Prostate gland (tissue), 2 donors: ENCODE measurements at regions not wholly inside any gene's neighbourhood (a gene's known extent, or its start where the extent isn't known, plus 50 kb on each side); places are given as distances from the start of the nearest gene placed in this dataset.

Source experiments
- POLR2AphosphoS5 ChIP-seq: sonication (generic); formaldehyde crosslinking; IDR thresholded peaks from one replicate; pipeline ENCODE4 v1.6.1; 2017; ENCODE audit warnings: antibody characterized with exemption
- TF ChIP-seq, protein P1 (sequence below), 4 experiments: fragments of 200-600 bp in 2 of 4; fragments of 450-650 bp in 2 of 4; sonication (generic) in 2 of 4; IDR thresholded peaks; 1 replicate in 3 of 4; 2 replicates in 1 of 4; pipeline ENCODE4 v1.5.1; 2016 to 2019; ENCODE audit warnings: antibody characterized with exemption in 4 of 4, mild to moderate bottlenecking in 2 of 4, moderate library complexity in 2 of 4

DNA sequence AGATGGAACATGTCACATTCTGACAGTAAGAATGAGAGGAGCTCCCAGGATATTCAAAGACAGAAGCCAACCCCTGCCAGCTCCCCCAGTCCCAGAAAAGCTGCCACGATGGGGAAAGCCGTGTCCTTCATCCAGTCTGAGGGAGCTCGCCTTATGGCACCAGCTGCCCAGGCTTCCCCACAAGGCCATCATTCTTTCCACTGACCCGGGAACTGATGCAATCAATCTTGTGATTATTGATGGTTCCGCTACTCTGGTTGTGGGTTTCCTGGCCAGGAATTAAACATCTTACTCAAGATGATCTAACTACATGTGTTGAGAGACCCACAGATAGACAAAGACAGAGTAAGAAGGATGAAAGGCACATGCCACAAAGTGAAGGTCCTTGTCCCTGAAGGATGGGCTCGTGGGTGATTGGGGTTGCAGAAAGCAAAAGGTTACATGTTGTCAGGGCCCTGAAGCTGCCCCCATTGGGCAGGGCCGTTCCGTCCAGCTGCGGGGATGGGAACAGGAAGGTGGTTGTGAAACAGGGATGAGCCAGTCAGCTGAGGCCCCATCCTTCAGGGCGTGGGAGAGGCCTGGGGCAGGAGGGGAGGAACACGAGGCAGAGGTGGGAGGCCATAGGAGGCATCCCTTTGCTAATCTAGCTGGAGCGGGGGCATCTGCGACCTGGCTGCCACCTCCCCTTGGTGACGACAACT is 127.6 kb downstream of the OAT start:
- TF ChIP-seq, protein P1, sequence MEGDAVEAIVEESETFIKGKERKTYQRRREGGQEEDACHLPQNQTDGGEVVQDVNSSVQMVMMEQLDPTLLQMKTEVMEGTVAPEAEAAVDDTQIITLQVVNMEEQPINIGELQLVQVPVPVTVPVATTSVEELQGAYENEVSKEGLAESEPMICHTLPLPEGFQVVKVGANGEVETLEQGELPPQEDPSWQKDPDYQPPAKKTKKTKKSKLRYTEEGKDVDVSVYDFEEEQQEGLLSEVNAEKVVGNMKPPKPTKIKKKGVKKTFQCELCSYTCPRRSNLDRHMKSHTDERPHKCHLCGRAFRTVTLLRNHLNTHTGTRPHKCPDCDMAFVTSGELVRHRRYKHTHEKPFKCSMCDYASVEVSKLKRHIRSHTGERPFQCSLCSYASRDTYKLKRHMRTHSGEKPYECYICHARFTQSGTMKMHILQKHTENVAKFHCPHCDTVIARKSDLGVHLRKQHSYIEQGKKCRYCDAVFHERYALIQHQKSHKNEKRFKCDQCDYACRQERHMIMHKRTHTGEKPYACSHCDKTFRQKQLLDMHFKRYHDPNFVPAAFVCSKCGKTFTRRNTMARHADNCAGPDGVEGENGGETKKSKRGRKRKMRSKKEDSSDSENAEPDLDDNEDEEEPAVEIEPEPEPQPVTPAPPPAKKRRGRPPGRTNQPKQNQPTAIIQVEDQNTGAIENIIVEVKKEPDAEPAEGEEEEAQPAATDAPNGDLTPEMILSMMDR (IDR thresholded peaks at IDR 0.05), result no peak
- no peak for TF ChIP-seq POLR2AphosphoS5
